ENCODE measurements at regions not wholly inside any gene's neighbourhood (a gene's known extent, or its start where the extent isn't known, plus 50 kb on each side); places are given as distances from the start of the nearest gene placed in this dataset.

DNA sequence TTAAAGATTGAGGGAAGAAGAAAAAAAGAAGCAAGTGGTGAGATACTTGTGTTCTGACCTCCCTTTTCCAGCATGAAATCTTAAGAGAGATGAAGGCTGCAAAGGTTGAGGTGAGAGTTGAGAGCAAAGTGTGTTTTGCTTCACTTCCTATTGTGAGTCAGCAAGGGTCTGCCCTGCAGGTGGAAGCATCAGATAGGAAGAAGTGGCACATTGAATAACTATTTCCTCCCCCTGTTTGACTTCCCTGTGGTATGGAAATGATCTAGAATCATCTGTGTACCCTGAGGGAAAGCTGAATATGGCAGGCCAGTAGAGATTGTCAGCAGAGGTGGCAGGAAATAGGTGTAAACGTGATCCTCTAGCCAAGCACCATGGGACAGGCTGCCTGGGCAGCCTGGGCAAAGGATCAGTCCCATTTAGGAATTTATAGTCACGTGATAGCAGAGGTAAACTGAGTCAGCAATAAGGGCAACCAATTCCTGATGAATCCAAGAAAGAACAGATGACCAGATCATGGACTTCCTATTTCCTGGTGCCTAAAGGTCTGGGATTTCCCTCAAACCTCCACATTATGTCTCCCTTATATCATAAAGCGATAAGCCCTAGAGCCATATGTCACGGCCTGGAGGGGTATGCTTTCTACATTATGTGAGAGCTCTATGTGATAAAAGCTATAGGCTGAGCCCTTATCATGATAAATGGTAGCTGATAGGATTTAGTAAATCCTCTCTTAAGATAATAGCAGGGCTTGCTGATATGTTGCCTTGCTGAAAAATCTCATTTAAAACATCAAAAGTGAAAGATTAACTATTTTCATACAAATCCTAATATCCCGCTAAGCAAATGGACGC is 287.0 kb downstream of the MDFIC start:
- TF ChIP-seq, protein P1, sequence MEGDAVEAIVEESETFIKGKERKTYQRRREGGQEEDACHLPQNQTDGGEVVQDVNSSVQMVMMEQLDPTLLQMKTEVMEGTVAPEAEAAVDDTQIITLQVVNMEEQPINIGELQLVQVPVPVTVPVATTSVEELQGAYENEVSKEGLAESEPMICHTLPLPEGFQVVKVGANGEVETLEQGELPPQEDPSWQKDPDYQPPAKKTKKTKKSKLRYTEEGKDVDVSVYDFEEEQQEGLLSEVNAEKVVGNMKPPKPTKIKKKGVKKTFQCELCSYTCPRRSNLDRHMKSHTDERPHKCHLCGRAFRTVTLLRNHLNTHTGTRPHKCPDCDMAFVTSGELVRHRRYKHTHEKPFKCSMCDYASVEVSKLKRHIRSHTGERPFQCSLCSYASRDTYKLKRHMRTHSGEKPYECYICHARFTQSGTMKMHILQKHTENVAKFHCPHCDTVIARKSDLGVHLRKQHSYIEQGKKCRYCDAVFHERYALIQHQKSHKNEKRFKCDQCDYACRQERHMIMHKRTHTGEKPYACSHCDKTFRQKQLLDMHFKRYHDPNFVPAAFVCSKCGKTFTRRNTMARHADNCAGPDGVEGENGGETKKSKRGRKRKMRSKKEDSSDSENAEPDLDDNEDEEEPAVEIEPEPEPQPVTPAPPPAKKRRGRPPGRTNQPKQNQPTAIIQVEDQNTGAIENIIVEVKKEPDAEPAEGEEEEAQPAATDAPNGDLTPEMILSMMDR (IDR thresholded peaks at IDR 0.05; ENCODE audit: extremely low read depth in 1 of 2, insufficient read depth in 1 of 2, low read depth in 1 of 2, low read length in 2 of 2): no peak
- TF ChIP-seq EZH2 (IDR thresholded peaks at IDR 0.05; ENCODE audit: borderline replicate concordance, low read depth, low read length, severe bottlenecking) (no peak), POLR2AphosphoS5 (IDR thresholded peaks at IDR 0.05; ENCODE audit: insufficient read depth, low read depth, low read length) (no peak), POLR2A (IDR thresholded peaks at IDR 0.05; ENCODE audit: low read depth, low read length) (no peak), FOS (IDR thresholded peaks at IDR 0.05; ENCODE audit: borderline replicate concordance, insufficient read depth, low read length) (no peak), GATA2 (IDR thresholded peaks at IDR 0.05; ENCODE audit: insufficient read depth, insufficient read length, low read depth, low read length) (no peak), JUN (IDR thresholded peaks at IDR 0.05; ENCODE audit: borderline replicate concordance, insufficient read depth, insufficient read length, low read depth) (no peak)
- TF ChIP-seq, protein P2, sequence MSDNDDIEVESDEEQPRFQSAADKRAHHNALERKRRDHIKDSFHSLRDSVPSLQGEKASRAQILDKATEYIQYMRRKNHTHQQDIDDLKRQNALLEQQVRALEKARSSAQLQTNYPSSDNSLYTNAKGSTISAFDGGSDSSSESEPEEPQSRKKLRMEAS (IDR thresholded peaks at IDR 0.05; ENCODE audit: insufficient read depth, insufficient read length): no peak

Data from endothelial cell of umbilical vein (primary cell).